ENCODE measurements at regions not wholly inside any gene's neighbourhood (a gene's known extent, or its start where the extent isn't known, plus 50 kb on each side); places are given as distances from the start of the nearest gene placed in this dataset.

DNA sequence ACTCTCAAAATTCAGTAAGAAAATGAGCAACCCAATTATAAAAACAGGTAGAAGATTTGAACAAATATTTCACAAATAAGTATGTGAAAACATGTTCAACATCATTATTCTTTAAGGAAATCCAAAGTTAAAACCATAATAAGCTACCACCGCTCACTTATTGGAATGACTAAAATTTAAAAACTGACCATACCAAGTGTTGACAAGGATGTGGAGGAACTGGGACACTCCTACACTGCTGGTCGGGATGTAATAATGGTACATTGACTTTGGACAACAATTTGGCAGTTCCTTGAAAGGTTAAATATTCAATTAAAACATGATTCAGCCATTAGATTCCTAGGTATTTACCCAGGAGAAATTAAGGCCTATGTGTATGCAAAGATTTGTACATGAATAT lies 336.5 kb downstream of the IRS1 start:
- TF ChIP-seq POLR2A (IDR thresholded peaks at IDR 0.05) = no peak
- TF ChIP-seq, protein P1, sequence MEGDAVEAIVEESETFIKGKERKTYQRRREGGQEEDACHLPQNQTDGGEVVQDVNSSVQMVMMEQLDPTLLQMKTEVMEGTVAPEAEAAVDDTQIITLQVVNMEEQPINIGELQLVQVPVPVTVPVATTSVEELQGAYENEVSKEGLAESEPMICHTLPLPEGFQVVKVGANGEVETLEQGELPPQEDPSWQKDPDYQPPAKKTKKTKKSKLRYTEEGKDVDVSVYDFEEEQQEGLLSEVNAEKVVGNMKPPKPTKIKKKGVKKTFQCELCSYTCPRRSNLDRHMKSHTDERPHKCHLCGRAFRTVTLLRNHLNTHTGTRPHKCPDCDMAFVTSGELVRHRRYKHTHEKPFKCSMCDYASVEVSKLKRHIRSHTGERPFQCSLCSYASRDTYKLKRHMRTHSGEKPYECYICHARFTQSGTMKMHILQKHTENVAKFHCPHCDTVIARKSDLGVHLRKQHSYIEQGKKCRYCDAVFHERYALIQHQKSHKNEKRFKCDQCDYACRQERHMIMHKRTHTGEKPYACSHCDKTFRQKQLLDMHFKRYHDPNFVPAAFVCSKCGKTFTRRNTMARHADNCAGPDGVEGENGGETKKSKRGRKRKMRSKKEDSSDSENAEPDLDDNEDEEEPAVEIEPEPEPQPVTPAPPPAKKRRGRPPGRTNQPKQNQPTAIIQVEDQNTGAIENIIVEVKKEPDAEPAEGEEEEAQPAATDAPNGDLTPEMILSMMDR (IDR thresholded peaks at IDR 0.05) = no peak
